Liver (tissue), 3 donors: ENCODE measurements at regions not wholly inside any gene's neighbourhood (a gene's known extent, or its start where the extent isn't known, plus 50 kb on each side); places are given as distances from the start of the nearest gene placed in this dataset.

Source experiments
- ATF3 ChIP-seq: IDR thresholded peaks from 2 replicates; pipeline ENCODE4 v1.6.1; 2016; ENCODE audit warnings: antibody characterized with exemption
- CTCF ChIP-seq: fragments of 150-350 bp; IDR thresholded peaks from 2 replicates; pipeline ENCODE4 v1.5.1; 2017; ENCODE audit warnings: improper control_type of control experiment, low read depth, low read length; ENCODE audit not compliant: missing input control
- EGR1 ChIP-seq, 2 donors: IDR thresholded peaks; 2 replicates each; pipeline ENCODE4 v1.6.1; 2016 to 2018; ENCODE audit warnings: antibody characterized with exemption in 2 of 2, low read depth in 2 of 2
- JUND ChIP-seq, 2 donors: IDR thresholded peaks; 2 replicates each; pipeline ENCODE4 v1.6.1; 2016; ENCODE audit warnings: antibody characterized with exemption in 2 of 2
- MAX ChIP-seq: IDR thresholded peaks from 2 replicates; pipeline ENCODE4 v1.6.1; 2016; ENCODE audit warnings: antibody characterized with exemption
- NR2F2 ChIP-seq: IDR thresholded peaks from 2 replicates; pipeline ENCODE4 v1.6.1; 2016; ENCODE audit warnings: antibody characterized with exemption
- RAD21 ChIP-seq, 2 donors: IDR thresholded peaks; 2 replicates each; pipeline ENCODE4 v1.6.1; 2016; ENCODE audit warnings: antibody characterized with exemption in 2 of 2, mild to moderate bottlenecking in 2 of 2
- SP1 ChIP-seq: IDR thresholded peaks from 2 replicates; pipeline ENCODE4 v1.6.1; 2018; ENCODE audit warnings: antibody characterized with exemption, mild to moderate bottlenecking
- TAF1 ChIP-seq: conservative IDR thresholded peaks from 2 replicates; pipeline ENCODE4 v1.6.1; 2016; ENCODE audit warnings: antibody characterized with exemption, mild to moderate bottlenecking
- donor health status: healthy.
- donor health status: healthy.

GRCh38 chr4:149265645-149266044, 550.0 kb downstream of the IQCM start:
- TF ChIP-seq CTCF (no peak), RAD21 (IDR thresholded peaks at IDR 0.05) (no peak), TAF1 (no peak), ATF3 (no peak), MAX (no peak), SP1 (no peak), JUND (IDR thresholded peaks at IDR 0.05) (no peak), NR2F2 (no peak), EGR1 (IDR thresholded peaks at IDR 0.05; ENCODE audit: low read depth in 2 of 2) (no peak)
